ENCODE measurements at regions not wholly inside any gene's neighbourhood (a gene's known extent, or its start where the extent isn't known, plus 50 kb on each side); places are given as distances from the start of the nearest gene placed in this dataset.

DNA sequence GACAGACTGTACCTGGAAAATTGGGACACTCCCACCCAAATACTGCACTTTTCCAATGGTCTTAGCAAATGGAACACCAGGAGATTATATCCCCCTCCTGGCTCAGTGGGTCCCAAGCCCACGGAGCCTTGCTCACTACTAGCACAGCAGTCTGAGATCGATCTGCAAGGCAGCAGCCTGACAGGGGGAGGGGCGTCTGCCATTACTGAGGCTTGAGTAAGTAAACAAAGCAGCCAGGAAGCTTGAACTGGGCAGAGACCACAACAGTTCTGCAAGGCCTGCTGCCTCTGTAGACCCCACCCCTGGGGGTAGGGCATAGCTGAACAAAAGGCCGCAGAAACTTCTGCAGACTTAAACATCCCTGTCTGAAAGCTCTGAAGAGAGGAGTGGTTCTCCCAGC is 260.0 kb upstream of the ST8SIA4 start:
- ChIA-PET POLR2A (ENCODE audit: partially characterized antibody) (no interaction called here), CTCF (ENCODE audit: partially characterized antibody) (interaction anchor here (1.2 kb wide), 1 partner anchor 10 kb away, joined by 6 read pairs; no protein-coding TSS in a partner anchor)
- no peaks in the 10 kb centered on the region; a peak in 1 of 7 replicates for H3K4me1 ChIP-seq (replicated peaks in 1 of 4; ENCODE audit: control insufficient read depth in 3 of 4, insufficient read depth in 4 of 4, low read length in 3 of 4)
- H3K4me3 ChIP-seq (ENCODE audit: extremely low read depth in 1 of 4, insufficient read depth in 2 of 4, low read depth in 3 of 4, low read length in 4 of 4): no peak overlapping the region
- no peak overlapping the region for H4K8ac ChIP-seq (ENCODE audit: extremely low read depth, insufficient read depth, low read length)
- H3K27ac ChIP-seq (ENCODE audit: low read depth, low read length): no peak overlapping the region
- no peaks in the 10 kb centered on the region for H4K20me1 ChIP-seq (replicated peaks in 1 of 2; ENCODE audit: control insufficient read depth in 1 of 2, insufficient read depth in 2 of 2, low read length in 2 of 2)
- H3K4ac ChIP-seq (replicated peaks; ENCODE audit: insufficient read length, low read depth, low read length): no peak overlapping the region
- no peak overlapping the region for H3K18ac ChIP-seq (ENCODE audit: extremely low read depth, low read length)
- no peaks in the 10 kb centered on the region for H3K23me2 ChIP-seq (ENCODE audit: low read depth, low read length)
- no peak overlapping the region for H2AK5ac ChIP-seq (ENCODE audit: low read depth, low read length)
- H3K14ac ChIP-seq (ENCODE audit: insufficient read length): no peak overlapping the region
- no peak for DNase-seq (ENCODE audit: low read depth in 1 of 2, low spot score in 2 of 2)
- TF ChIP-seq HDAC6 (IDR thresholded peaks at IDR 0.05; ENCODE audit: low read depth, low read length) (no peak), CEBPB (IDR thresholded peaks at IDR 0.05; ENCODE audit: low read depth, low read length) (no peak), YY1 (IDR thresholded peaks at IDR 0.05; ENCODE audit: low read depth, low read length) (no peak), RBBP5 (IDR thresholded peaks at IDR 0.05; ENCODE audit: borderline replicate concordance, low read depth, low read length) (no peak), NANOG (IDR thresholded peaks at IDR 0.05; ENCODE audit: insufficient read depth, low read depth, low read length, poor library complexity, severe bottlenecking) (no peak), SIX5 (IDR thresholded peaks at IDR 0.05; ENCODE audit: low read depth, low read length) (no peak), JUND (IDR thresholded peaks at IDR 0.05; ENCODE audit: low read length) (no peak), PHF8 (conservative IDR thresholded peaks at IDR 0.05; ENCODE audit: low read depth, low read length) (no peak), CHD1 (IDR thresholded peaks at IDR 0.05; ENCODE audit: low read depth, low read length) (no peak), ASH2L (IDR thresholded peaks at IDR 0.05; ENCODE audit: low read length) (no peak)
- TF ChIP-seq, protein P1, sequence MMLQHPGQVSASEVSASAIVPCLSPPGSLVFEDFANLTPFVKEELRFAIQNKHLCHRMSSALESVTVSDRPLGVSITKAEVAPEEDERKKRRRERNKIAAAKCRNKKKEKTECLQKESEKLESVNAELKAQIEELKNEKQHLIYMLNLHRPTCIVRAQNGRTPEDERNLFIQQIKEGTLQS (IDR thresholded peaks at IDR 0.05; ENCODE audit: insufficient read depth, low read depth, low read length): no peak
- 92% methylated on average over 4 of the region's 4 CpGs; no CpG with 5 or more reads in 1 of the 2 experiments for WGBS, 2 experiments (ENCODE audit: extremely low coverage in 1 of 2, insufficient coverage in 1 of 2, insufficient read length in 1 of 2, insufficient replicate concordance in 2 of 2, low coverage in 1 of 2, low lambda C conversion rate in 2 of 2, missing lambda C conversion rate in 1 of 2)
- H2BK5ac ChIP-seq (ENCODE audit: low read depth, low read length): no peak overlapping the region
- no peak for FAIRE-seq
- no peaks in the 10 kb centered on the region for H3K79me2 ChIP-seq (ENCODE audit: control insufficient read depth in 1 of 2, insufficient read depth in 2 of 2, low read length in 2 of 2)
- no peak overlapping the region for H2BK15ac ChIP-seq (ENCODE audit: low read length)
- no peaks in the 10 kb centered on the region for H3K36me3 ChIP-seq (ENCODE audit: control insufficient read depth in 2 of 4, insufficient read depth in 4 of 4, low read length in 3 of 4)
- H3K79me1 ChIP-seq (ENCODE audit: low read depth, low read length): no peaks in the 10 kb centered on the region
- H3K56ac ChIP-seq (replicated peaks; ENCODE audit: insufficient read length, low read depth, low read length): no peak overlapping the region
- no peak overlapping the region for H2AFZ ChIP-seq (ENCODE audit: low read length)
- no peak overlapping the region for H3K23ac ChIP-seq (ENCODE audit: insufficient read length)
- H4K5ac ChIP-seq (ENCODE audit: insufficient read length, low read depth, low read length): no peak overlapping the region
- no peaks in the 10 kb centered on the region for H3K9me3 ChIP-seq (ENCODE audit: insufficient read depth in 2 of 2, low read depth in 1 of 2, low read length in 1 of 2)
- H4K91ac ChIP-seq (replicated peaks; ENCODE audit: insufficient read length, low read length): no peak overlapping the region
- H2BK20ac ChIP-seq (ENCODE audit: low read length): no peak overlapping the region
- no peak overlapping the region for H3K4me2 ChIP-seq (ENCODE audit: insufficient read depth in 1 of 2, low read depth in 2 of 2, low read length in 2 of 2)
- H2BK120ac ChIP-seq (replicated peaks; ENCODE audit: low read depth, low read length): no peak overlapping the region
- H3K27me3 ChIP-seq (replicated peaks in 1 of 4; ENCODE audit: control insufficient read depth in 3 of 4, extremely low read depth in 1 of 4, insufficient read depth in 3 of 4, low read length in 3 of 4): no peaks in the 10 kb centered on the region
- H3K9ac ChIP-seq (replicated peaks in 1 of 4; ENCODE audit: extremely low read depth in 1 of 4, low read depth in 3 of 4, low read length in 3 of 4): no peak overlapping the region
- no peak overlapping the region for H2BK12ac ChIP-seq (ENCODE audit: low read depth, low read length)

Measured in H1 (cell line).